Mesenchymal stem cell (in vitro differentiated cells and primary cell): ENCODE measurements at regions not wholly inside any gene's neighbourhood (a gene's known extent, or its start where the extent isn't known, plus 50 kb on each side); places are given as distances from the start of the nearest gene placed in this dataset.

Experiments
- DNase-seq: peaks from one replicate; pipeline ENCODE4 v3.0.0-alpha.2; 2013
- H2AFZ ChIP-seq: one replicate; pipeline ENCODE4 v1.6.1; 2013; ENCODE audit warnings: low read depth, mild to moderate bottlenecking, control low read depth, inconsistent platforms, low read length, moderate library complexity
- H2AK5ac ChIP-seq: 2 replicates; pipeline ENCODE4 v1.6.1; 2013; ENCODE audit warnings: low read length, moderate library complexity, mild to moderate bottlenecking, inconsistent platforms; ENCODE audit not compliant: severe bottlenecking
- H2BK120ac ChIP-seq: one replicate; pipeline ENCODE4 v1.6.1; 2013; ENCODE audit warnings: low read depth, mild to moderate bottlenecking, inconsistent platforms, low read length, moderate library complexity
- H2BK12ac ChIP-seq, 2 experiments: one replicate each; pipeline ENCODE4 v1.6.1; 2013; ENCODE audit warnings: inconsistent platforms in 2 of 2, low read length in 2 of 2, mild to moderate bottlenecking in 2 of 2, moderate library complexity in 2 of 2, control low read depth in 1 of 2
- H2BK15ac ChIP-seq: one replicate; pipeline ENCODE4 v1.6.1; 2013; ENCODE audit warnings: mild to moderate bottlenecking, low read depth, inconsistent platforms; ENCODE audit not compliant: poor library complexity, severe bottlenecking
- H2BK5ac ChIP-seq: 2 replicates; pipeline ENCODE4 v1.6.1; 2013; ENCODE audit warnings: low read depth, mild to moderate bottlenecking, low read length, control low read depth, inconsistent platforms; ENCODE audit not compliant: poor library complexity, severe bottlenecking
- H3K14ac ChIP-seq, 2 experiments: one replicate each; pipeline ENCODE4 v1.6.1; 2013; ENCODE audit warnings: inconsistent platforms in 2 of 2, low read length in 2 of 2, control low read depth in 1 of 2, mild to moderate bottlenecking in 1 of 2, moderate library complexity in 1 of 2
- H3K18ac ChIP-seq, 2 experiments: one replicate each; pipeline ENCODE4 v1.6.1; 2013; ENCODE audit warnings: inconsistent platforms in 2 of 2, low read length in 2 of 2, control low read depth in 1 of 2, low read depth in 1 of 2, mild to moderate bottlenecking in 1 of 2
- H3K23ac ChIP-seq, 2 experiments: one replicate each; pipeline ENCODE4 v1.6.1; 2013; ENCODE audit warnings: inconsistent platforms in 2 of 2, low read length in 2 of 2, mild to moderate bottlenecking in 2 of 2, moderate library complexity in 2 of 2, control low read depth in 1 of 2
- H3K27ac ChIP-seq: 2 replicates; pipeline ENCODE4 v1.5.1; 2013; ENCODE audit warnings: mild to moderate bottlenecking, moderate library complexity, low read length, control low read depth, inconsistent platforms; ENCODE audit not compliant: poor library complexity, severe bottlenecking
- H3K27me3 ChIP-seq, 2 experiments: 2 replicates each; pipeline versions ENCODE4 v1.6.1 to v1.7.0; 2013; ENCODE audit warnings: low read length in 2 of 2, mild to moderate bottlenecking in 2 of 2, moderate library complexity in 2 of 2, control low read depth in 1 of 2, inconsistent platforms in 1 of 2; ENCODE audit not compliant: control insufficient read depth in 1 of 2, insufficient read depth in 1 of 2
- H3K36me3 ChIP-seq, 2 experiments: 2 replicates each; pipeline versions ENCODE4 v1.6.1 to v1.7.0; 2013; ENCODE audit warnings: low read length in 2 of 2, control low read depth in 1 of 2, inconsistent platforms in 1 of 2, low read depth in 1 of 2, mild to moderate bottlenecking in 1 of 2; ENCODE audit not compliant: insufficient read depth in 2 of 2, control insufficient read depth in 1 of 2
- H3K4ac ChIP-seq, 2 experiments: one replicate each; pipeline ENCODE4 v1.6.1; 2013; ENCODE audit warnings: inconsistent platforms in 2 of 2, low read length in 2 of 2, mild to moderate bottlenecking in 2 of 2, moderate library complexity in 2 of 2, control low read depth in 1 of 2, low read depth in 1 of 2
- H3K4me1 ChIP-seq: 2 replicates; pipeline ENCODE4 v1.6.1; 2013; ENCODE audit warnings: low read depth, low read length, control low read depth; ENCODE audit not compliant: control insufficient read depth, insufficient read depth
- H3K4me2 ChIP-seq: 2 replicates; pipeline ENCODE4 v1.6.1; 2013; ENCODE audit warnings: low read length, mild to moderate bottlenecking, inconsistent platforms; ENCODE audit not compliant: poor library complexity, severe bottlenecking
- H3K4me3 ChIP-seq, 2 experiments: 2 replicates each; pipeline versions ENCODE4 v1.5.1 to v1.7.0; 2013; ENCODE audit warnings: low read length in 2 of 2, mild to moderate bottlenecking in 2 of 2, control low read depth in 1 of 2, low read depth in 1 of 2; ENCODE audit not compliant: insufficient read depth in 1 of 2
- H3K79me1 ChIP-seq: replicated peaks from 2 replicates; pipeline ENCODE4 v1.6.1; 2013; ENCODE audit warnings: mild to moderate bottlenecking, control low read depth, low read length, inconsistent platforms; ENCODE audit not compliant: poor library complexity, severe bottlenecking
- H3K9ac ChIP-seq: 2 replicates; pipeline ENCODE4 v1.7.0; 2013; ENCODE audit warnings: mild to moderate bottlenecking, low read length, moderate library complexity
- H3K9me3 ChIP-seq: 2 replicates; pipeline ENCODE4 v1.7.0; 2013; ENCODE audit warnings: mild to moderate bottlenecking, low read length; ENCODE audit not compliant: control insufficient read depth
- H4K8ac ChIP-seq: one replicate; pipeline ENCODE4 v1.6.1; 2013; ENCODE audit warnings: inconsistent platforms, mild to moderate bottlenecking, low read length, moderate library complexity
- H4K91ac ChIP-seq: one replicate; pipeline ENCODE4 v1.6.1; 2013; ENCODE audit warnings: mild to moderate bottlenecking, low read length, inconsistent platforms
- WGBS: methylation state at CpG from one replicate; pipeline ENCODE4 v1.1.7; 2013; ENCODE audit warnings: mixed read lengths; 5-methylcytosine and 5-hydroxymethylcytosine counted together

- Histone ChIP-seq H3K4ac (no peak overlapping the region), H3K4me1 (no peaks in the 10 kb centered on the region), H3K14ac (no peak overlapping the region), H4K91ac (no peak overlapping the region), H3K4me3 (no peak overlapping the region), H3K79me1 (no peaks in the 10 kb centered on the region), H2AK5ac (no peak overlapping the region), H2AFZ (no peak overlapping the region), H2BK15ac (no peak overlapping the region), H3K9me3 (no peaks in the 10 kb centered on the region), H2BK5ac (no peak overlapping the region), H3K27me3 (no peaks in the 10 kb centered on the region), H2BK12ac (no peak overlapping the region), H3K18ac (no peak overlapping the region), H2BK120ac (no peak overlapping the region), H3K27ac (no peak overlapping the region), H3K4me2 (no peak overlapping the region), H4K8ac (no peak overlapping the region), H3K9ac (no peak overlapping the region), H3K36me3 (no peaks in the 10 kb centered on the region), H3K23ac (no peak overlapping the region)
- no peak for DNase-seq
- 24% methylated on average over 1 of the region's 1 CpG for WGBS
Measured at GRCh38 chr7:49520951-49521350, 252.5 kb upstream of the VWC2 start.

DNA sequence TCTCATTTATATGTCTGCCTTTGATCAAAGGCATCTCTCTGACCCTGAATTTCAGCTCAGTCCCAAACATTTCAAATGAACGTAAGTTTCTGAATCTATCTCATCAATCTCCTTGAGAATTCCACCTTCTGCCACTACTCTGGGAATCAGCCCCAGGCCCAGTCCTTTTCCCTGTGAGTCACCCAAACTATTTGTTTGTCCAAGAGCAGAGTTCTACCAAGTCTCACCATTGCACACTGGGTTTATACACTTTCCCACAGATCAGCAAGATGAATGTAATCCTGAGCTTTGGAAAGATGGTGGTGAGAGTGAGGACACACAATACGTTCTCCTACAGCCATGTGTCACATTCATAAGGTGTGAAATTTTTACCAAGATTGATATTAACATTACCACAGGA, 251.3 kb upstream of the VWC2 start:
- Histone ChIP-seq H3K4me3 (no peak overlapping the region), H3K9me3 (no peaks in the 10 kb centered on the region), H2BK15ac (no peak overlapping the region), H3K79me1 (no peaks in the 10 kb centered on the region), H2AK5ac (no peak overlapping the region), H3K9ac (no peak overlapping the region), H3K4me2 (no peak overlapping the region), H3K14ac (no peak overlapping the region), H2BK120ac (no peak overlapping the region), H2AFZ (no peak overlapping the region), H3K18ac (no peak overlapping the region), H3K27me3 (no peaks in the 10 kb centered on the region), H4K8ac (no peak overlapping the region), H4K91ac (no peak overlapping the region), H3K27ac (no peak overlapping the region), H3K4ac (no peak overlapping the region), H3K4me1 (no peaks in the 10 kb centered on the region), H3K23ac (no peak overlapping the region), H2BK12ac (no peak overlapping the region), H3K36me3 (no peaks in the 10 kb centered on the region), H2BK5ac (no peak overlapping the region)
- DNase-seq = no peak
- 54% methylated on average over 2 of the region's 2 CpGs for WGBS

DNA sequence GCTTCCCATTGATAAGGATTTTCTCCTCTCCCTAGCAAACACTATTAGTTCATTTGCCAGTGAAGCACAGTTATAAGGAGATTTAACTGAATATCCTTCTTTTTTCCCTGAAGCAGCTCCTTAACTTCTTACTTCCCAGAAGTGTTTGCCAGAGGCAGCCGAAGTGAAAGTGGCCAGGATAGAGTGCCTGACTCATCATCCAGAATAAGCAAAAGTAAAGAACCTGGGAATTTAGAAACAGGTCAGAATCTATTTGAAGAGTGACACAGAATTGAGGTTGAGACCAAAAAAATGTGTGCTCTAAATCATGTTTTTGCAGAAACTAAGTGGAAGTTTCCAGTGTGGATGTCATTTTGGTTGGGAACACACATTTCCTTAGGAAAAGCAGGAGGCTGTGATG, 249.6 kb upstream of the VWC2 start:
- Histone ChIP-seq H3K4me3 (no peak overlapping the region), H4K91ac (no peak overlapping the region), H3K4me2 (no peak overlapping the region), H2BK120ac (no peak overlapping the region), H2BK15ac (no peak overlapping the region), H3K9me3 (no peaks in the 10 kb centered on the region), H3K4me1 (no peaks in the 10 kb centered on the region), H2AK5ac (no peak overlapping the region), H2BK12ac (no peak overlapping the region), H3K9ac (peak overlapping the region; percentile 13), H3K23ac (no peak overlapping the region), H3K36me3 (no peaks in the 10 kb centered on the region), H2AFZ (no peak overlapping the region), H3K79me1 (no peaks in the 10 kb centered on the region), H3K27me3 (no peaks in the 10 kb centered on the region), H2BK5ac (no peak overlapping the region), H4K8ac (no peak overlapping the region), H3K27ac (no peak overlapping the region), H3K18ac (no peak overlapping the region), H3K14ac (no peak overlapping the region), H3K4ac (no peak overlapping the region)
- 75% methylated on average over 1 of the region's 1 CpG for WGBS
- DNase-seq = no peak

DNA sequence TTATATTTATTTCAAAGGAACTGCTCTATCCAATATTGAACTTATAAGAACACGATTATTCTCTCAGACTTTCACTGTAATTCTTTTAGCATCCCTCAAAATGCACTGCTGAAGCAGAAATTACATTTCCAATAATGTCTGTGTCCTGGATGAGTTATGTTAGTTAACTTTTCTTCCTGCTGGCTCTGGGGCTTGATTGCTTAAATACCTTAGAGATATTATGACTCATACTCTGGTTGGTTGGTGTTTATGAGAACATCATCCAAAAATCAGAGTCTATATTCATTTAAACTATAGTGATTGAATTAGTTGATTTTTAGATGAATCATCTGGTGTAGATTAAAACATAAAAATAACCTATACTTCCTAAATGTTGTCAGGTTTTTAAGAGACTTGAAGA, 246.3 kb upstream of the VWC2 start:
- Histone ChIP-seq H2AFZ (no peak overlapping the region), H2BK5ac (no peak overlapping the region), H3K9ac (no peak overlapping the region), H3K4me3 (no peak overlapping the region), H3K27ac (no peak overlapping the region), H3K4me1 (no peaks in the 10 kb centered on the region), H3K4ac (no peak overlapping the region), H3K36me3 (no peaks in the 10 kb centered on the region), H2AK5ac (no peak overlapping the region), H3K79me1 (no peaks in the 10 kb centered on the region), H4K91ac (no peak overlapping the region), H2BK120ac (no peak overlapping the region), H3K27me3 (no peaks in the 10 kb centered on the region), H3K4me2 (no peak overlapping the region), H2BK15ac (no peak overlapping the region), H3K23ac (no peak overlapping the region), H3K9me3 (no peaks in the 10 kb centered on the region), H3K14ac (no peak overlapping the region), H4K8ac (no peak overlapping the region), H3K18ac (no peak overlapping the region), H2BK12ac (no peak overlapping the region)
- DNase-seq = no peak
- WGBS = no CpG with 5 or more reads among the region's 1 CpG
